Skeletal muscle tissue (tissue), 3 donors: ENCODE measurements at regions not wholly inside any gene's neighbourhood (a gene's known extent, or its start where the extent isn't known, plus 50 kb on each side); places are given as distances from the start of the nearest gene placed in this dataset.

Experiments used
- H3K27ac ChIP-seq: one replicate; pipeline ENCODE4 v1.7.0; 2013; ENCODE audit warnings: mild to moderate bottlenecking, low read depth, low read length, inconsistent platforms
- H3K27me3 ChIP-seq, 3 donors: one replicate each; pipeline ENCODE4 v1.7.0; 2013; ENCODE audit warnings: low read length in 3 of 3; ENCODE audit not compliant: control insufficient read depth in 3 of 3, insufficient read depth in 3 of 3
- H3K36me3 ChIP-seq, 3 donors: one replicate each; pipeline ENCODE4 v1.7.0; 2013; ENCODE audit warnings: low read length in 3 of 3; ENCODE audit not compliant: control insufficient read depth in 3 of 3, insufficient read depth in 3 of 3
- H3K4me1 ChIP-seq, 3 donors: one replicate each; pipeline ENCODE4 v1.7.0; 2013; ENCODE audit warnings: low read length in 3 of 3, mild to moderate bottlenecking in 3 of 3; ENCODE audit not compliant: control insufficient read depth in 3 of 3, insufficient read depth in 3 of 3
- H3K4me3 ChIP-seq, 3 donors: one replicate each; pipeline ENCODE4 v1.7.0; 2013; ENCODE audit warnings: low read length in 3 of 3
- H3K9ac ChIP-seq, 3 donors: one replicate each; pipeline ENCODE4 v1.7.0; 2013; ENCODE audit warnings: low read length in 3 of 3, mild to moderate bottlenecking in 3 of 3, moderate library complexity in 2 of 3, low read depth in 1 of 3
- H3K9me3 ChIP-seq, 3 donors: one replicate each; pipeline ENCODE4 v1.7.0; 2013; ENCODE audit warnings: low read length in 3 of 3; ENCODE audit not compliant: control insufficient read depth in 3 of 3
- donor health status: Osteomylitis.

GRCh38 chr21:25412100-25412499, 195.2 kb downstream of the MRPL39 start:
- no peaks in the 10 kb centered on the region for H3K36me3 ChIP-seq
- no peak overlapping the region for H3K9ac ChIP-seq
- no peaks in the 10 kb centered on the region for H3K27me3 ChIP-seq

GRCh38 chr21:25409978-25410377, 197.3 kb downstream of the MRPL39 start:
- H3K4me3 ChIP-seq, result no peak overlapping the region
- no peaks in the 10 kb centered on the region for H3K36me3 ChIP-seq
- H3K27me3 ChIP-seq, result no peaks in the 10 kb centered on the region
- H3K27ac ChIP-seq, result no peak overlapping the region
- H3K4me1 ChIP-seq, result no peaks in the 10 kb centered on the region
- no peaks in the 10 kb centered on the region for H3K9me3 ChIP-seq
- no peak overlapping the region for H3K9ac ChIP-seq

More at GRCh38 chr21:25412100-25412499, 195.2 kb downstream of the MRPL39 start:
- H3K9me3 ChIP-seq, result no peaks in the 10 kb centered on the region
- H3K4me1 ChIP-seq, result no peaks in the 10 kb centered on the region
- no peak overlapping the region for H3K27ac ChIP-seq
- no peak overlapping the region for H3K4me3 ChIP-seq

GRCh38 chr21:25408666-25409065, 198.6 kb downstream of the MRPL39 start:
- H3K4me3 ChIP-seq, result no peak overlapping the region
- no peaks in the 10 kb centered on the region for H3K27me3 ChIP-seq
- no peak overlapping the region for H3K9ac ChIP-seq
- H3K9me3 ChIP-seq, result no peaks in the 10 kb centered on the region
- no peak overlapping the region for H3K27ac ChIP-seq
- no peaks in the 10 kb centered on the region for H3K36me3 ChIP-seq
- H3K4me1 ChIP-seq, result no peaks in the 10 kb centered on the region

- no peaks in the 10 kb centered on the region for H3K9me3 ChIP-seq
- no peak overlapping the region for H3K9ac ChIP-seq
- no peaks in the 10 kb centered on the region for H3K27me3 ChIP-seq
- no peak overlapping the region for H3K4me3 ChIP-seq
- H3K36me3 ChIP-seq, result no peaks in the 10 kb centered on the region
- H3K27ac ChIP-seq, result no peak overlapping the region
- H3K4me1 ChIP-seq, result no peaks in the 10 kb centered on the region
These were observed 200.2 kb downstream of the MRPL39 start for GRCh38 chr21:25406887-25407579.

GRCh38 chr21:25405984-25406383, 201.3 kb downstream of the MRPL39 start:
- H3K4me1 ChIP-seq, result no peaks in the 10 kb centered on the region

GRCh38 chr21:25402134-25402961, 204.9 kb downstream of the MRPL39 start:
- Histone ChIP-seq H3K4me1 (no peaks in the 10 kb centered on the region), H3K9me3 (no peaks in the 10 kb centered on the region), H3K36me3 (no peaks in the 10 kb centered on the region), H3K4me3 (no peak overlapping the region), H3K27ac (no peak overlapping the region), H3K9ac (no peak overlapping the region), H3K27me3 (no peaks in the 10 kb centered on the region)

More at GRCh38 chr21:25405984-25406383, 201.3 kb downstream of the MRPL39 start:
- Histone ChIP-seq H3K27me3 (no peaks in the 10 kb centered on the region), H3K36me3 (no peaks in the 10 kb centered on the region), H3K9me3 (no peaks in the 10 kb centered on the region), H3K9ac (no peak overlapping the region), H3K4me3 (no peak overlapping the region), H3K27ac (no peak overlapping the region)

- Histone ChIP-seq H3K4me1 (no peaks in the 10 kb centered on the region), H3K9ac (no peak overlapping the region), H3K27me3 (no peaks in the 10 kb centered on the region), H3K27ac (no peak overlapping the region), H3K4me3 (no peak overlapping the region), H3K9me3 (no peaks in the 10 kb centered on the region), H3K36me3 (no peaks in the 10 kb centered on the region)
These were observed 206.9 kb downstream of the MRPL39 start for GRCh38 chr21:25400427-25400826.

- Histone ChIP-seq H3K27ac (no peak overlapping the region), H3K27me3 (no peaks in the 10 kb centered on the region), H3K4me1 (no peaks in the 10 kb centered on the region), H3K9ac (no peak overlapping the region), H3K36me3 (no peaks in the 10 kb centered on the region), H3K4me3 (no peak overlapping the region), H3K9me3 (no peaks in the 10 kb centered on the region)
These were observed 208.7 kb downstream of the MRPL39 start for GRCh38 chr21:25398630-25399029.

GRCh38 chr21:25396135-25396711, 211.1 kb downstream of the MRPL39 start:
- Histone ChIP-seq H3K27ac (no peak overlapping the region), H3K9ac (no peak overlapping the region), H3K4me3 (no peak overlapping the region), H3K4me1 (no peaks in the 10 kb centered on the region), H3K36me3 (no peaks in the 10 kb centered on the region), H3K27me3 (no peaks in the 10 kb centered on the region), H3K9me3 (no peaks in the 10 kb centered on the region)

GRCh38 chr21:25391777-25392176, 215.5 kb downstream of the MRPL39 start:
- Histone ChIP-seq H3K27ac (no peak overlapping the region), H3K36me3 (no peaks in the 10 kb centered on the region), H3K4me3 (no peak overlapping the region), H3K4me1 (no peaks in the 10 kb centered on the region), H3K27me3 (no peaks in the 10 kb centered on the region), H3K9me3 (no peaks in the 10 kb centered on the region), H3K9ac (no peak overlapping the region)
